Esophagus squamous epithelium (tissue), 5 donors: ENCODE measurements at regions not wholly inside any gene's neighbourhood (a gene's known extent, or its start where the extent isn't known, plus 50 kb on each side); places are given as distances from the start of the nearest gene placed in this dataset.
A peak's percentile ranks its signal among the peaks of the same experiment; 100 is the strongest.

Experiments
- DNase-seq: peaks from one replicate; lab custom pipeline; 2025; lab: John Stamatoyannopoulos, UW
- H3K27ac ChIP-seq, 4 donors: fragments of 200-600 bp; sonication (generic); one replicate each; pipeline ENCODE4 v1.5.1; 2016 to 2019; ENCODE audit warnings: mild to moderate bottlenecking in 1 of 4
- H3K27me3 ChIP-seq, 4 donors: fragments of 200-600 bp; sonication (generic); 1 replicate in 3 of 4; 2 replicates in 1 of 4; pipeline versions ENCODE4 v1.5.1 to v1.6.0; 2017 to 2021; ENCODE audit warnings: antibody characterized with exemption in 1 of 4
- H3K36me3 ChIP-seq, 3 donors: fragments of 200-600 bp; sonication (generic); one replicate each; pipeline ENCODE4 v1.5.1; 2016 to 2019
- H3K4me1 ChIP-seq, 3 donors: fragments of 200-600 bp; sonication (generic); one replicate each; pipeline ENCODE4 v1.5.1; 2017 to 2019
- H3K4me3 ChIP-seq, 4 donors: fragments of 200-600 bp; sonication (generic); 1 replicate in 3 of 4; 2 replicates in 1 of 4; pipeline ENCODE4 v1.5.1; 2016 to 2019; ENCODE audit warnings: mild to moderate bottlenecking in 2 of 4, moderate library complexity in 1 of 4
- H3K9me3 ChIP-seq, 3 donors: fragments of 200-600 bp; sonication (generic); one replicate each; pipeline ENCODE4 v1.5.1; 2016 to 2019
- CTCF ChIP-seq, 6 experiments: fragments of 450-650 bp in 4 of 6; fragments of 200-600 bp in 2 of 6; sonication (generic) in 2 of 6; IDR thresholded peaks; one replicate each; pipeline ENCODE4 v1.5.1; 2016 to 2019; ENCODE audit warnings: antibody characterized with exemption in 6 of 6, mild to moderate bottlenecking in 4 of 6, moderate library complexity in 4 of 6
- POLR2A ChIP-seq, 4 donors: fragments of 450-650 bp; IDR thresholded peaks; one replicate each; pipeline ENCODE4 v1.6.1; 2017; ENCODE audit warnings: antibody characterized with exemption in 4 of 4, mild to moderate bottlenecking in 4 of 4, moderate library complexity in 3 of 4
- WGBS, 2 donors: methylation state at CpG; one replicate each; pipeline ENCODE4 v1.1.5; 2018; 5-methylcytosine and 5-hydroxymethylcytosine counted together
- intact Hi-C: fragments of 100-400 bp; cut with DNase I; formaldehyde crosslinking; loops from one replicate; pipeline ENCODE4 v1.15.0; 2022
- donor health status: DM: yes; HTN: yes; CAD: no.

GRCh38 chr22:26902401-26903029, 245.1 kb downstream of the MIAT start:
- H3K36me3 ChIP-seq, result no peaks in the 10 kb centered on the region
- peaks cover 0 to 43% (median 0%) of the 10 kb centered on the region in 4 donors for H3K27me3 ChIP-seq
- peaks cover 3 to 13% (median 8%) of the 10 kb centered on the region in 3 donors for H3K4me1 ChIP-seq
- no peaks in the 10 kb centered on the region for H3K9me3 ChIP-seq
- TF ChIP-seq POLR2A (IDR thresholded peaks at IDR 0.05), result no peak
- DNase-seq, result no peak
- H3K4me3 ChIP-seq, result peak overlapping the region in 3 of 4 donors; percentile 17 to 44 (median 27)
- 37 to 53% methylated on average over 7 of the region's 7 CpGs for WGBS, 2 donors
- no peak overlapping the region for H3K27ac ChIP-seq
- intact Hi-C loops, result no loop called here

DNA sequence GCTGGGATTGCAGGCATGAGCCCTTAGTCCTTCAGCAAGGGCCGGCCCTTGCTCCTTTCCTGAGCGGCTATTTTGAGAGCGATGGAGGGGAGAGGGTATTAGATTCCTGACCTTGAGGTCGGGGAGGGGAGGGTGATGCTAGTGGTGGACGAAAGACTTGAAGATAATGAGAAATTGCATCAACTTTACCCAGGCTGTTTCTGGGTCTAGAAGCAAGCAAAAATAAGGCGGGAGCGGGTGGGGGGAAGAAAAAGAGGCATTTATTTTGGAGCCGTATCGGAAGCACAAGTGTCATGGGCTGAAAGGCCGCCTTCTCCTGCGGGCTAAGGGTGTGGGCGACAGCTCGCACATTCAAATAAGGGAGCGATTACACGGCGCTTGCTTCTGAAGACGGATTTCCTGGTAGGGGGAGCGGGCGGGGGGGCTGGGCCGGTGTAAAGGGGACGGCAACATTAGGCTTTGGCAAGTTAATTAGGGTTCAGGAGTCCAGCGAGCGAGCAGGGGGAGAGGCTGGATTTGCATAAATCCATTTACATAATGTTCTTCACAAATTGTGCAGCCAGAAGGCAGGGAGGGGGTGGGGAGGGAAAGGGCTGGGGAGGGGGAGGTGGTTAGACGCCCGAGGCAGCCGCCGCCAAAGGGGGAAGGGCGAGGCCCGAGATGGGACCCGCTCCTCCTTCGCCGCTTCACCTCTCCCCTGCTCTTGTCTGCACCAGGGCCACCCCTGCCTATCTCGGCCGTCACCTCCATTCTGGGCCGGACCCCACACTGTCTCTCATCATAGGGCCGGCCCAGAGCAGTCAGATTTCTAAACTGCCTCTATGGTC, 245.9 kb downstream of the MIAT start:
- no peak overlapping the region for H3K27ac ChIP-seq
- peaks cover 3 to 13% (median 8%) of the 10 kb centered on the region in 3 donors for H3K4me1 ChIP-seq
- peak overlapping the region in 3 of 4 donors; percentile 17 to 44 (median 27) for H3K4me3 ChIP-seq
- intact Hi-C loops, result no loop called here
- no peak for DNase-seq
- TF ChIP-seq POLR2A (IDR thresholded peaks at IDR 0.05) (no peak), CTCF (IDR thresholded peaks at IDR 0.05) (no peak)
- H3K27me3 ChIP-seq, result peaks cover 0 to 39% (median 0%) of the 10 kb centered on the region in 4 donors
- no peaks in the 10 kb centered on the region for H3K36me3 ChIP-seq
- WGBS, 2 donors, result 7 to 25% methylated on average over 21 to 23 of the region's 36 CpGs
- no peaks in the 10 kb centered on the region for H3K9me3 ChIP-seq

GRCh38 chr22:26904483-26904882, 247.1 kb downstream of the MIAT start:
- WGBS, 2 donors, result 53 to 72% methylated on average over 3 of the region's 3 CpGs
- Histone ChIP-seq H3K4me3 (no peak overlapping the region), H3K36me3 (no peaks in the 10 kb centered on the region), H3K27me3 (peaks cover 0 to 34% (median 0%) of the 10 kb centered on the region in 4 donors), H3K9me3 (no peaks in the 10 kb centered on the region), H3K4me1 (peaks cover 3 to 13% (median 8%) of the 10 kb centered on the region in 3 donors), H3K27ac (no peak overlapping the region)
- intact Hi-C loops, result no loop called here
- DNase-seq, result no peak
- TF ChIP-seq POLR2A (IDR thresholded peaks at IDR 0.05), result no peak
- TF ChIP-seq CTCF (IDR thresholded peaks at IDR 0.05), result no peak

DNA sequence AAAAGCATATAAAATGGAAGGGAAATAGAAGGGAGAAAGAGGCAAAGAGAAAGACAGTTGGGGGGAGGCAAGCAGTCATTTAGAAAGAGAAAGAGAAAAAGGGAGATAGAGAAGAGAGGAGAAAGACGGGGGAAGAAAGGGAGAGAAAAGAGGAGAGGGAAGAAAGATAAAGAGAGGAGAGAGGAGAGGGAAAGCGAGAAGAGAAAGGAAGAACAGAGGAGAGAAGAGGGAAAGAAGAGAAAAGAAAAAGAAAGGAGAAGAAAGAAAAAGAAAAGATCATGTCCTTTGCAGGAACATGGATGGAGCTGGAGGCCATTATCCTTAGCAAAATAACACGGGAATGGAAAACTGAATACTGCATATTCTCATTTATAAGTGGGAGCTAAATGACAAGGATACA, 247.7 kb downstream of the MIAT start:
- DNase-seq, result no peak
- no peak overlapping the region for H3K4me3 ChIP-seq
- intact Hi-C loops, result no loop called here
- H3K27me3 ChIP-seq, result peaks cover 0 to 32% (median 0%) of the 10 kb centered on the region in 4 donors
- no peaks in the 10 kb centered on the region for H3K36me3 ChIP-seq
- peaks cover 3 to 13% (median 8%) of the 10 kb centered on the region in 3 donors for H3K4me1 ChIP-seq
- no peak for TF ChIP-seq POLR2A (IDR thresholded peaks at IDR 0.05)
- TF ChIP-seq CTCF (IDR thresholded peaks at IDR 0.05), result no peak
- H3K27ac ChIP-seq, result no peak overlapping the region
- WGBS, 2 donors, result 63 to 78% methylated on average over 3 of the region's 3 CpGs
- H3K9me3 ChIP-seq, result no peaks in the 10 kb centered on the region

GRCh38 chr22:26905640-26906039, 248.3 kb downstream of the MIAT start:
- H3K4me3 ChIP-seq, result no peak overlapping the region
- H3K9me3 ChIP-seq, result no peaks in the 10 kb centered on the region
- no peak overlapping the region for H3K27ac ChIP-seq
- intact Hi-C loops, result no loop called here
- H3K4me1 ChIP-seq, result peaks cover 3 to 13% (median 8%) of the 10 kb centered on the region in 3 donors
- WGBS, 2 donors, result 62 to 76% methylated on average over 4 of the region's 4 CpGs
- no peak for TF ChIP-seq CTCF (IDR thresholded peaks at IDR 0.05)
- TF ChIP-seq POLR2A (IDR thresholded peaks at IDR 0.05), result no peak
- peaks cover 0 to 32% (median 0%) of the 10 kb centered on the region in 4 donors for H3K27me3 ChIP-seq
- no peak for DNase-seq
- no peaks in the 10 kb centered on the region for H3K36me3 ChIP-seq
